A673 (cell line): ENCODE measurements at regions not wholly inside any gene's neighbourhood (a gene's known extent, or its start where the extent isn't known, plus 50 kb on each side); places are given as distances from the start of the nearest gene placed in this dataset.
A peak's percentile ranks its signal among the peaks of the same experiment; 100 is the strongest.

Source experiments
- BruUV-seq: library from RNA; stranded (reverse); fragments of 400-500 nt; replicated peaks from 2 replicates; lab custom pipeline; 2021; lab: Mats Ljungman, UMichigan
- CTCF ChIA-PET: fragments of 300-600 bp; sonication (Branson Sonifier 250); formaldehyde crosslinking; loops from one replicate; lab custom pipeline; 2022; ENCODE audit warnings: antibody characterized with exemption; lab: Charles Lee
- POLR2A ChIA-PET: fragments of 300-600 bp; sonication (Branson Sonifier 250); formaldehyde crosslinking; loops from one replicate; lab custom pipeline; 2022; ENCODE audit warnings: antibody characterized with exemption; ENCODE audit not compliant: low non-redundant PET; lab: Charles Lee
- DNase-seq: peaks from one replicate; pipeline ENCODE4 v3.0.0-alpha.2; 2015; ENCODE audit warnings: low spot score
- H3K27ac ChIP-seq: fragments of 200-600 bp; sonication (generic); 2 replicates; pipeline ENCODE4 v1.5.1; 2016; ENCODE audit warnings: mixed run types, low read depth, mild to moderate bottlenecking, mixed read lengths, antibody characterized with exemption, low read length; ENCODE audit not compliant: poor library complexity, severe bottlenecking
- H3K27me3 ChIP-seq: fragments of 200-600 bp; sonication (generic); replicated peaks from 2 replicates; pipeline ENCODE4 v1.6.1; 2017; ENCODE audit warnings: mixed run types, low read depth, mild to moderate bottlenecking, mixed read lengths, antibody characterized with exemption, low read length; ENCODE audit not compliant: insufficient read depth, poor library complexity
- H3K36me3 ChIP-seq: fragments of 200-600 bp; sonication (generic); 2 replicates; pipeline ENCODE4 v1.6.1; 2016; ENCODE audit warnings: mixed run types, mild to moderate bottlenecking, mixed read lengths, antibody characterized with exemption, low read length; ENCODE audit not compliant: insufficient read depth, poor library complexity, severe bottlenecking
- H3K4me1 ChIP-seq: fragments of 200-600 bp; sonication (generic); 2 replicates; pipeline ENCODE4 v1.6.1; 2017; ENCODE audit warnings: mixed run types, mild to moderate bottlenecking, mixed read lengths, antibody characterized with exemption, low read length; ENCODE audit not compliant: insufficient read depth, poor library complexity, severe bottlenecking
- H3K4me3 ChIP-seq: fragments of 200-600 bp; sonication (generic); 2 replicates; pipeline ENCODE4 v1.5.1; 2016; ENCODE audit warnings: low read depth, mixed run types, mild to moderate bottlenecking, mixed read lengths, low read length; ENCODE audit not compliant: poor library complexity, severe bottlenecking
- H3K9me3 ChIP-seq: fragments of 200-600 bp; sonication (generic); 2 replicates; pipeline ENCODE4 v1.6.1; 2016; ENCODE audit warnings: mixed run types, low read depth, mild to moderate bottlenecking, mixed read lengths, antibody characterized with exemption, low read length; ENCODE audit not compliant: poor library complexity, severe bottlenecking
- EZH2 ChIP-seq: fragments of 200-600 bp; sonication (generic); IDR thresholded peaks from 2 replicates; pipeline ENCODE4 v1.6.1; 2017; ENCODE audit warnings: borderline replicate concordance, low read depth, mild to moderate bottlenecking, mixed read lengths, antibody characterized with exemption, low read length; ENCODE audit not compliant: poor library complexity, severe bottlenecking
- intact Hi-C: fragments of 100-400 bp; cut with micrococcal nuclease; formaldehyde crosslinking; loops from one replicate; pipeline ENCODE4 v1.10.0; 2022; ENCODE audit not compliant: unreplicated experiment
- TF ChIP-seq, protein P1 (sequence below): fragments of 300-800, 200-600 bp; sonication (generic); conservative IDR thresholded peaks from 2 replicates; pipeline ENCODE4 v1.5.1; 2017; ENCODE audit warnings: low read depth, mild to moderate bottlenecking, antibody characterized with exemption, low read length, moderate library complexity, mixed read lengths

DNA sequence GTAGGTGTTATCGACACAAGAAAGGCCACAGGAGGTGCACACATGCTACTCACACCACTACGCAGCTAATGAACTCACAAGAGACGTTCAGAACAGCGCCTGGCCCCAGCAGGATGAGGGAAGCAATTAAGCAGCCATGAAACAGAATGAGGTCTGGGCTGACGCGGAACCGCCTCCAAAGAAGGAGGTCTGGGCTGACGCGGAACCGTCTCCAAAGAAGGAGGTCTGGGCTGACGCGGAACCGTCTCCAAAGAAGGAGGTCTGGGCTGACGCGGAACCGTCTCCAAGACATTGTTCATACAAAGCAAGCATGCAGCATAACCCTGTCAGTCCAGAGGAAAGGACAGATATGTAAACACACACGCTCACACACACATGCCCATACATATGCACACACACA lies 63.2 kb upstream of the ZNF354A start:
- no peak for DNase-seq
- intact Hi-C loops = no loop called here
- no peak for TF ChIP-seq EZH2
- TF ChIP-seq, protein P1, sequence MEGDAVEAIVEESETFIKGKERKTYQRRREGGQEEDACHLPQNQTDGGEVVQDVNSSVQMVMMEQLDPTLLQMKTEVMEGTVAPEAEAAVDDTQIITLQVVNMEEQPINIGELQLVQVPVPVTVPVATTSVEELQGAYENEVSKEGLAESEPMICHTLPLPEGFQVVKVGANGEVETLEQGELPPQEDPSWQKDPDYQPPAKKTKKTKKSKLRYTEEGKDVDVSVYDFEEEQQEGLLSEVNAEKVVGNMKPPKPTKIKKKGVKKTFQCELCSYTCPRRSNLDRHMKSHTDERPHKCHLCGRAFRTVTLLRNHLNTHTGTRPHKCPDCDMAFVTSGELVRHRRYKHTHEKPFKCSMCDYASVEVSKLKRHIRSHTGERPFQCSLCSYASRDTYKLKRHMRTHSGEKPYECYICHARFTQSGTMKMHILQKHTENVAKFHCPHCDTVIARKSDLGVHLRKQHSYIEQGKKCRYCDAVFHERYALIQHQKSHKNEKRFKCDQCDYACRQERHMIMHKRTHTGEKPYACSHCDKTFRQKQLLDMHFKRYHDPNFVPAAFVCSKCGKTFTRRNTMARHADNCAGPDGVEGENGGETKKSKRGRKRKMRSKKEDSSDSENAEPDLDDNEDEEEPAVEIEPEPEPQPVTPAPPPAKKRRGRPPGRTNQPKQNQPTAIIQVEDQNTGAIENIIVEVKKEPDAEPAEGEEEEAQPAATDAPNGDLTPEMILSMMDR = no peak
- ChIA-PET CTCF (no interaction called here), POLR2A (no interaction called here)
- no peak overlapping the region for H3K27ac ChIP-seq
- no peaks in the 10 kb centered on the region for H3K9me3 ChIP-seq
- H3K4me3 ChIP-seq = no peak overlapping the region
- H3K36me3 ChIP-seq = no peaks in the 10 kb centered on the region
- no TSS peak for BruUV-seq
- H3K27me3 ChIP-seq = no peaks in the 10 kb centered on the region
- no peaks in the 10 kb centered on the region for H3K4me1 ChIP-seq

DNA sequence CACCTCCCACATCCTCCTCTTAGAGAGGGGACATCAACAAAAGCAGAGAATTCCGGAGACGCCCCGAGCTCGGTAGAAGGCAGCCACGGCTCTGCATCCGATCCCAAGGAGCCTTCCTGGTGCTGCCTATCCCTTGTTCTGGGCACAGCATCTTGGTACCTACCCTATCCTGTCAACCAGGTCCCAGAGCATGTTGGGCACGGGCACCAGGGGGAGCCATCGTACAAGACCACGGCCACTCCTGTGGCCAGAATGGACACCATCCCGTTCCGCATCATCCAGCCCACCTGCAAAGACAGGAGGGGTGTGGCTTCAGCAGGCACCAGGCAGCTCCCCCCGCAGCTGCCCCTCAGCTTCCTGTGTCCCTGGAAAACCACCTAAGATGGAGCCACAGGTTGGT lies 62.7 kb upstream of the ZNF354A start:
- ChIA-PET POLR2A (no interaction called here), CTCF (no interaction called here)
- Histone ChIP-seq H3K4me3 (no peak overlapping the region), H3K36me3 (no peaks in the 10 kb centered on the region), H3K9me3 (no peaks in the 10 kb centered on the region), H3K4me1 (no peaks in the 10 kb centered on the region), H3K27ac (no peak overlapping the region), H3K27me3 (no peaks in the 10 kb centered on the region)
- intact Hi-C loops = no loop called here
- no TSS peak for BruUV-seq
- TF ChIP-seq, protein P1 = peak; percentile 49
- no peak for TF ChIP-seq EZH2
- peak; percentile 9 for DNase-seq

- no peak overlapping the region for H3K27ac ChIP-seq
- no TSS peak for BruUV-seq
- H3K9me3 ChIP-seq = no peaks in the 10 kb centered on the region
- TF ChIP-seq, protein P1 = no peak
- TF ChIP-seq EZH2 = no peak
- ChIA-PET CTCF (no interaction called here), POLR2A (no interaction called here)
- intact Hi-C loops = no loop called here
- H3K4me3 ChIP-seq = no peak overlapping the region
- H3K27me3 ChIP-seq = no peaks in the 10 kb centered on the region
- no peaks in the 10 kb centered on the region for H3K36me3 ChIP-seq
- no peaks in the 10 kb centered on the region for H3K4me1 ChIP-seq
- DNase-seq = no peak
These were observed 61.5 kb upstream of the ZNF354A start for GRCh38 chr5:178791976-178792375.
